Sigmoid colon (tissue), 6 donors: ENCODE measurements at regions not wholly inside any gene's neighbourhood (a gene's known extent, or its start where the extent isn't known, plus 50 kb on each side); places are given as distances from the start of the nearest gene placed in this dataset.

ENCODE experiments used
- DNase-seq: peaks from one replicate; pipeline ENCODE4 v3.0.0-alpha.2; 2019
- H3K27ac ChIP-seq, 4 donors: fragments of 200-600 bp; sonication (generic); one replicate each; pipeline ENCODE4 v1.5.1; 2016 to 2019; ENCODE audit warnings: mild to moderate bottlenecking in 1 of 4
- H3K27me3 ChIP-seq, 3 donors: fragments of 200-600 bp; sonication (generic); one replicate each; pipeline ENCODE4 v1.5.1; 2019; ENCODE audit warnings: mild to moderate bottlenecking in 1 of 3
- H3K36me3 ChIP-seq, 4 donors: fragments of 200-600 bp; sonication (generic); one replicate each; pipeline ENCODE4 v1.5.1; 2016 to 2019
- H3K4me1 ChIP-seq, 4 donors: fragments of 200-600 bp; sonication (generic); one replicate each; pipeline ENCODE4 v1.5.1; 2017 to 2019
- H3K4me3 ChIP-seq, 4 donors: fragments of 200-600 bp; sonication (generic); one replicate each; pipeline ENCODE4 v1.5.1; 2017 to 2019; ENCODE audit warnings: mild to moderate bottlenecking in 2 of 4, moderate library complexity in 1 of 4
- H3K9me3 ChIP-seq, 4 donors: fragments of 200-600 bp in 3 of 4; sonication (generic) in 3 of 4; one replicate each; pipeline versions ENCODE4 v1.5.1 to v1.6.1; 2013 to 2019
- EP300 ChIP-seq, 4 donors: sonication (generic); formaldehyde crosslinking; IDR thresholded peaks; one replicate each; pipeline ENCODE4 v1.6.1; 2017; ENCODE audit warnings: antibody characterized with exemption in 4 of 4
- POLR2A ChIP-seq, 2 donors: fragments of 450-650 bp; IDR thresholded peaks; one replicate each; pipeline ENCODE4 v1.6.1; 2016; ENCODE audit warnings: antibody characterized with exemption in 2 of 2, mild to moderate bottlenecking in 2 of 2, moderate library complexity in 2 of 2
- POLR2AphosphoS5 ChIP-seq, 4 donors: sonication (generic); formaldehyde crosslinking; IDR thresholded peaks; one replicate each; pipeline ENCODE4 v1.6.1; 2017; ENCODE audit warnings: antibody characterized with exemption in 4 of 4
- WGBS, 2 donors: extraction: QIAGEN DNeasy Blood & Tissue Kit; methylation state at CpG; one replicate each; pipeline ENCODE4 v1.1.7; 2013; 5-methylcytosine and 5-hydroxymethylcytosine counted together
- intact Hi-C: fragments of 100-400 bp; cut with DNase I; formaldehyde crosslinking; loops from one replicate; pipeline ENCODE4 v1.15.1; 2023
- TF ChIP-seq, protein P1 (sequence below), 4 experiments: fragments of 450-650 bp in 3 of 4; fragments of 200-600 bp in 1 of 4; IDR thresholded peaks; one replicate each; pipeline ENCODE4 v1.5.1; 2016 to 2019; ENCODE audit warnings: antibody characterized with exemption in 4 of 4, mild to moderate bottlenecking in 3 of 4, moderate library complexity in 2 of 4
- donor health status: healthy with polysubstance abuse.
- donor health status: healthy.

DNA sequence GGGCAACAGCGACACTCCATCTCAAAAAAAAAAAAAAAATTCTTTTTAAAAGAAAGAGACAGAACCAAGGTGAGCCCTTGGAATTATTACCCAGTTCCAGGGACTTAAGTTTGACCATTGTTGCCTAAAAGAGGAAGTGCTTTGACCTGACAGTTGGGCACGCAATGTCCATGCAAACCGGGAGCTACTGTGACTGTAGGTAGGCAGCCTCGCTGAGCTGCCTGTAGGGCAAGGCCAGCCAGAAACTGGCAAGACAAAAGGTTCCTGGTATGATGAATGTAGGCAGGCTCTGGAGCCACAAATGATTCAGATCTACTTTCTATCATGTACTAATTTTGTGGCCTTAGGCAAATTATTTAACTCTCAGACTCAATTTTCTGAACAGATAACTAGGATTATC is 334.8 kb upstream of the ZNF462 start:
- intact Hi-C loops, result no loop called here
- no peak for DNase-seq
- TF ChIP-seq POLR2A (IDR thresholded peaks at IDR 0.05) (no peak), EP300 (IDR thresholded peaks at IDR 0.05) (no peak), POLR2AphosphoS5 (IDR thresholded peaks at IDR 0.05) (no peak)
- TF ChIP-seq, protein P1, sequence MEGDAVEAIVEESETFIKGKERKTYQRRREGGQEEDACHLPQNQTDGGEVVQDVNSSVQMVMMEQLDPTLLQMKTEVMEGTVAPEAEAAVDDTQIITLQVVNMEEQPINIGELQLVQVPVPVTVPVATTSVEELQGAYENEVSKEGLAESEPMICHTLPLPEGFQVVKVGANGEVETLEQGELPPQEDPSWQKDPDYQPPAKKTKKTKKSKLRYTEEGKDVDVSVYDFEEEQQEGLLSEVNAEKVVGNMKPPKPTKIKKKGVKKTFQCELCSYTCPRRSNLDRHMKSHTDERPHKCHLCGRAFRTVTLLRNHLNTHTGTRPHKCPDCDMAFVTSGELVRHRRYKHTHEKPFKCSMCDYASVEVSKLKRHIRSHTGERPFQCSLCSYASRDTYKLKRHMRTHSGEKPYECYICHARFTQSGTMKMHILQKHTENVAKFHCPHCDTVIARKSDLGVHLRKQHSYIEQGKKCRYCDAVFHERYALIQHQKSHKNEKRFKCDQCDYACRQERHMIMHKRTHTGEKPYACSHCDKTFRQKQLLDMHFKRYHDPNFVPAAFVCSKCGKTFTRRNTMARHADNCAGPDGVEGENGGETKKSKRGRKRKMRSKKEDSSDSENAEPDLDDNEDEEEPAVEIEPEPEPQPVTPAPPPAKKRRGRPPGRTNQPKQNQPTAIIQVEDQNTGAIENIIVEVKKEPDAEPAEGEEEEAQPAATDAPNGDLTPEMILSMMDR (IDR thresholded peaks at IDR 0.05), result no peak
- H3K27ac ChIP-seq, result no peak overlapping the region
- H3K4me3 ChIP-seq, result no peak overlapping the region
- H3K9me3 ChIP-seq, result no peaks in the 10 kb centered on the region
- no peaks in the 10 kb centered on the region for H3K4me1 ChIP-seq
- WGBS, 2 donors, result 85 to 92% methylated on average over 4 of the region's 4 CpGs
- no peaks in the 10 kb centered on the region for H3K36me3 ChIP-seq
- no peaks in the 10 kb centered on the region for H3K27me3 ChIP-seq

DNA sequence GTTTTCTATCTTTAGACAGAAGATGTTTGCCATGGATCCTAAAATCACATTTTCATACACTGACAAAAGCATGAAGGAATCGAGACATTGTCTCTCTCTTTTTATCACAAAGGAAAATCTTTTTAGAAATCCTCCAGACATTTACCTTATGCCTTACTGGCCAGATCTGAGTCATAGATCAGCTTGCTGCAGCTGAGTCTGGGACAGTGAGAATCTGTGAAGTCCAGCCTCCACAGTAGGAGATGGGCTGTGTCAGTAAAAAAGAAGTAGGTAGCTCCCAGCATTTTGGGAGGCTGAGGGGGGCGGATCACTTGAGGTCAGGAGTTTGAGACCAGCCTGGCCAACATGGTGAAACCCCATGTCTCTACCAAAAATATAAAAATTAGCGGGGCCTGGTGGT is 333.4 kb upstream of the ZNF462 start:
- H3K27ac ChIP-seq, result no peak overlapping the region
- no peak for DNase-seq
- no peaks in the 10 kb centered on the region for H3K36me3 ChIP-seq
- H3K4me3 ChIP-seq, result no peak overlapping the region
- 89 to 90% methylated on average over 3 of the region's 3 CpGs for WGBS, 2 donors
- intact Hi-C loops, result no loop called here
- no peaks in the 10 kb centered on the region for H3K27me3 ChIP-seq
- H3K9me3 ChIP-seq, result no peaks in the 10 kb centered on the region
- H3K4me1 ChIP-seq, result no peaks in the 10 kb centered on the region
- TF ChIP-seq EP300 (IDR thresholded peaks at IDR 0.05), result no peak
- TF ChIP-seq, protein P1 (IDR thresholded peaks at IDR 0.05), result no peak

DNA sequence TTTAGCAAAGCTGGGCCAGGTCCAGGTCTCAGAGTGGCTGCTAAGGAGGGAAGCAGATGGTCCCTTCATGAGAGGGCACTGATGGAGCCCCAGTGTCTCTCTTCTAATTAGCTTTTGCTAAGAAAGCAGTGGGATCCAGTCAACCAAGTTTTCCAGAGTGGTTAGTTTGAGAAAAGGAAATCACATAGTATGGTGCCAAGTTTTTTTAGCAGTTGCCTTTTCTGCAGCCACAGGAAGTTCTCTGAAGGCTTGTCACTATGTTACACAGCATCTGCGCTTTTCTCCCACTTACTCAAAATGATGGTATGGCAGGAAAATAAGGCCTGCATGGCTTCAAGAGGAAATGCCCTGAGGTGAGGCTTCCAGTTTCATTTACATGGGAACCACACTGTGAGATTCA is 331.5 kb upstream of the ZNF462 start:
- Histone ChIP-seq H3K9me3 (no peaks in the 10 kb centered on the region), H3K4me1 (peaks cover 0 to 4% (median 2%) of the 10 kb centered on the region in 4 donors), H3K27me3 (no peaks in the 10 kb centered on the region), H3K4me3 (no peak overlapping the region), H3K27ac (no peak overlapping the region), H3K36me3 (no peaks in the 10 kb centered on the region)
- no peak for DNase-seq
- WGBS, 2 donors, result 83 to 87% methylated on average over 1 of the region's 1 CpG
- intact Hi-C loops, result no loop called here
- no peak for TF ChIP-seq POLR2AphosphoS5 (IDR thresholded peaks at IDR 0.05)
- no peak for TF ChIP-seq EP300 (IDR thresholded peaks at IDR 0.05)

DNA sequence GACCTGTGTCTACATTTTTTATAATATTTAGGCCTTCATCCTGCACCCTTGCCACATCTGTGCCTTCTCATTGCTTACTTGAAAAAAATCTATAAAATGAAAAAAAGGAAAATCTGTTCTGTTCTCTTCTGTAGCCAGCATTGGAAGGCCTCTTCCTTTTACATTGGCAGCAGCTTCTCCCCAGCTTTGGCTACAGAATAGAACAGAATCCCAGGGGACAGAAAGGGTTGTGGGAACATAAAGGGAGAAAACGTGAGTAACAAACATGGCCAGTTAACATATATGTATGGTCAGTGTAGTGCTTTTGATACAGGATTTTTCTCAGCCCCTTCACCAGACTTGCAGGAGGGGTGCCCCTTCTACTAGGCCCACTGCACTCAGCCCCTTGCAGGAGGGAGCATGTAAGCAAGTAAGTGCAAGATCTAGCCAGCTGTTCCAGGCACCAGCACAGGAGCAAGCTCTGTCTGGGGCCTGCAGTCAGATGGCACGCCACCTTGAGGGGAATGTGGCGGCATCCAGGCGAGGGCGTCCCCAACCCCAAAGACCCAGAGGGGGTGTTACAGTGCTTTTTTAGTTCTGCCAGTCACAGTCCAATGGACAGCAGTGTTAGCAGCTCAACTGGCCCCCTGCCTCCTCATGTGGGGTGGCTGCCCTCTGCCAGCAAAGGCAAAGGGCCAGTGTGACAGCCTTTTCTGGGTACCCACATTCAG is 330.5 kb upstream of the ZNF462 start:
- H3K9me3 ChIP-seq, result no peaks in the 10 kb centered on the region
- 91 to 95% methylated on average over 5 of the region's 5 CpGs for WGBS, 2 donors
- DNase-seq, result no peak
- no peak overlapping the region for H3K4me3 ChIP-seq
- no peaks in the 10 kb centered on the region for H3K36me3 ChIP-seq
- no peak overlapping the region for H3K27ac ChIP-seq
- TF ChIP-seq, protein P1 (IDR thresholded peaks at IDR 0.05), result no peak
- TF ChIP-seq EP300 (IDR thresholded peaks at IDR 0.05) (no peak), POLR2A (IDR thresholded peaks at IDR 0.05) (no peak), POLR2AphosphoS5 (IDR thresholded peaks at IDR 0.05) (no peak)
- H3K4me1 ChIP-seq, result peaks cover 0 to 6% (median 2%) of the 10 kb centered on the region in 4 donors
- intact Hi-C loops, result no loop called here
- H3K27me3 ChIP-seq, result no peaks in the 10 kb centered on the region

DNA sequence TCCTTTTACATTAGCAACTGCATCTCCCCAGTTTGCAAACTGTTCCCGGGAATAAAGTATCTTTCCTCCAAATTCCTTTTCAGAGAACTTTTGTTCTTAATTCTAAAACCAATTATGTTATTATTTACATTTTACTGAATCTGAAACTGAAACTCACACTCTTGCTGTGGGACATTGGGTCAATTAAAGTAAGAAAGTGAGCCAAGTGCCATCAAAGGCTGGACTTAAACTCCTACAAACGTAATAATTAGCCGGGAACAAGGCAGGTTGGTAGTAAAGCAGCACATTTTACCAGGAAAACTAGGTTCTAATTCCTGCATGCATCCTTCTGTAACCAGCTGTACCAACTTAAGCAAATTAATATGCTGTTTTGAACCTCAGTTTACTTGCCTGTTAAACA is 328.2 kb upstream of the ZNF462 start:
- TF ChIP-seq EP300 (IDR thresholded peaks at IDR 0.05), result no peak
- TF ChIP-seq POLR2A (IDR thresholded peaks at IDR 0.05), result no peak
- TF ChIP-seq POLR2AphosphoS5 (IDR thresholded peaks at IDR 0.05), result no peak
- TF ChIP-seq, protein P1 (IDR thresholded peaks at IDR 0.05), result no peak

More for the DNA sequence above, 328.2 kb upstream of the ZNF462 start:
- Histone ChIP-seq H3K4me3 (no peak overlapping the region), H3K27me3 (no peaks in the 10 kb centered on the region), H3K36me3 (no peaks in the 10 kb centered on the region), H3K4me1 (peaks cover 0 to 6% (median 2%) of the 10 kb centered on the region in 4 donors), H3K27ac (no peak overlapping the region), H3K9me3 (no peaks in the 10 kb centered on the region)
- WGBS, 2 donors, result 16 to 70% methylated on average over 3 of the region's 3 CpGs
- intact Hi-C loops, result no loop called here
- DNase-seq, result no peak
